ENCODE measurements at regions not wholly inside any gene's neighbourhood (a gene's known extent, or its start where the extent isn't known, plus 50 kb on each side); places are given as distances from the start of the nearest gene placed in this dataset.

DNA sequence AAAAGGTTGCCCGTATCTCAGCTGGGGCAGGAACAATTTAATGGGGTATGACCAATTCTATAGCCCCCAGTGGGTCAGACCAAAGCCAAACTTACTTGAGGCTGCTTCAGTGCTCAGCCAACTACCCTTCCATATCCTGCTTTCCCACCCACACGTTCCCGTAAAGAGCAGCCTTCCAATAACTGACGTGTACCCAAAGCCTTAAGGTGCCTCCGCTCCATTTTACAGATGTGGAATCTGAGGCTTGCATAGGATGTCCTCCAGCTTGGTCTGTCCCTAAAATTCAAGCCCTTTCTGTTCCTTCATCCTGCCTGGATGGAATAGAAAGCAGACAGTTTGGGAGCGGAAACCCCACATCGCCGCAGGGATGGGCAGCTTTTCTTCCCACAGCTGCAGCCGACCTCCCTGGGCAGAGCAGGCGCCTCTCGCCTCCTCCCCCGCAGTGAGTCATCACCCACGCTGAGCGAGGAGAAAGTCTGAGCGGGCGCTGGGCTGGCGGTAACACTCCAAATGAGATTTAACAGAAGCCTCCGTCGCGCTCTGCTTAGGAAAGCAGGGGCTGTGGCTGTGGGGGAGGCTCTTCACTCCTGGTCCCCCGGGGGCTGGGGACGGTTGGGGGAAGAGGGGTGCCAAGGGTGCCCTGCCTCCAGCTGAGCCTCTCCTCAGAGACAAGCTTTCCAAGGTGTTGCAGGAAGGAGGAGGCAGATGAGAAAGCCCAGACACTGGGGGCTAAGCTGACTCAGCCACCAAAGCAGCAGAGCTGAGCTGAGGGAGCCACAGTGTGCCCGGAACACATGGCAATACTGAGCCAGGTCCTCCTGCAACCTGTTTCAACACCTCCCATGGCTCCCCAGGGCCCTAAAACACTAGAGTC lies 57.8 kb upstream of the HRH1 start:
- TF ChIP-seq, protein P1, sequence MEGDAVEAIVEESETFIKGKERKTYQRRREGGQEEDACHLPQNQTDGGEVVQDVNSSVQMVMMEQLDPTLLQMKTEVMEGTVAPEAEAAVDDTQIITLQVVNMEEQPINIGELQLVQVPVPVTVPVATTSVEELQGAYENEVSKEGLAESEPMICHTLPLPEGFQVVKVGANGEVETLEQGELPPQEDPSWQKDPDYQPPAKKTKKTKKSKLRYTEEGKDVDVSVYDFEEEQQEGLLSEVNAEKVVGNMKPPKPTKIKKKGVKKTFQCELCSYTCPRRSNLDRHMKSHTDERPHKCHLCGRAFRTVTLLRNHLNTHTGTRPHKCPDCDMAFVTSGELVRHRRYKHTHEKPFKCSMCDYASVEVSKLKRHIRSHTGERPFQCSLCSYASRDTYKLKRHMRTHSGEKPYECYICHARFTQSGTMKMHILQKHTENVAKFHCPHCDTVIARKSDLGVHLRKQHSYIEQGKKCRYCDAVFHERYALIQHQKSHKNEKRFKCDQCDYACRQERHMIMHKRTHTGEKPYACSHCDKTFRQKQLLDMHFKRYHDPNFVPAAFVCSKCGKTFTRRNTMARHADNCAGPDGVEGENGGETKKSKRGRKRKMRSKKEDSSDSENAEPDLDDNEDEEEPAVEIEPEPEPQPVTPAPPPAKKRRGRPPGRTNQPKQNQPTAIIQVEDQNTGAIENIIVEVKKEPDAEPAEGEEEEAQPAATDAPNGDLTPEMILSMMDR (IDR thresholded peaks at IDR 0.05) = no peak
- TF ChIP-seq POLR2A (IDR thresholded peaks at IDR 0.05) (no peak), POLR2AphosphoS5 (IDR thresholded peaks at IDR 0.05; ENCODE audit: insufficient read depth in 1 of 2, low read depth in 1 of 2) (peak; percentile 59 to 87)

Measured in vagina (tissue), 2 donors.